ENCODE measurements at regions not wholly inside any gene's neighbourhood (a gene's known extent, or its start where the extent isn't known, plus 50 kb on each side); places are given as distances from the start of the nearest gene placed in this dataset.

DNA sequence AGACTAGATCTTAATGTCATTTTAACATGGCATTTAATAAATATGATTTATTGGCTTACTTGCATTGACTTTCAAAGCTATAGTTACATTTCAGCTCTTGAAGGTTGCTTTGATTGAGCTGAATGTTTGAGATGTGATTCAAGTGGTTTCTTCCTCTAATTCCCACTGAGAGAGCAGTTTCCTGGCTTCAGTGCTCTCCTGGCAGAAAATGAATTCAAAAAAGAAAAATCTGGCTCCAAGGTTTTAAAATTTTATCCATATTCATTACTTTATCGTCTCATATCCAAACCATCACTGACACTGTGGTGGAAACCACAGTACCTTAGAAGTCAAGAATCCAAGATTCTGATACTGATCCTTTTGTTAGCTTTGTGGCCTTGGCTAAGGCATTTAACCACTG is 263.1 kb upstream of the HSF2 start:
- TF ChIP-seq, protein P1, sequence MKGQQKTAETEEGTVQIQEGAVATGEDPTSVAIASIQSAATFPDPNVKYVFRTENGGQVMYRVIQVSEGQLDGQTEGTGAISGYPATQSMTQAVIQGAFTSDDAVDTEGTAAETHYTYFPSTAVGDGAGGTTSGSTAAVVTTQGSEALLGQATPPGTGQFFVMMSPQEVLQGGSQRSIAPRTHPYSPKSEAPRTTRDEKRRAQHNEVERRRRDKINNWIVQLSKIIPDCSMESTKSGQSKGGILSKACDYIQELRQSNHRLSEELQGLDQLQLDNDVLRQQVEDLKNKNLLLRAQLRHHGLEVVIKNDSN (IDR thresholded peaks at IDR 0.05), result no peak
- no peak for TF ChIP-seq CEBPB (IDR thresholded peaks at IDR 0.05)
- TF ChIP-seq ZBTB7A (IDR thresholded peaks at IDR 0.05; ENCODE audit: low read depth), result no peak
- no peak for TF ChIP-seq TAF1 (IDR thresholded peaks at IDR 0.05; ENCODE audit: low read depth)
- TF ChIP-seq CREB1 (IDR thresholded peaks at IDR 0.05; ENCODE audit: low read depth), result no peak
- TF ChIP-seq YY1 (IDR thresholded peaks at IDR 0.05; ENCODE audit: low read depth), result no peak
- TF ChIP-seq, protein P2, sequence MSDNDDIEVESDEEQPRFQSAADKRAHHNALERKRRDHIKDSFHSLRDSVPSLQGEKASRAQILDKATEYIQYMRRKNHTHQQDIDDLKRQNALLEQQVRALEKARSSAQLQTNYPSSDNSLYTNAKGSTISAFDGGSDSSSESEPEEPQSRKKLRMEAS (IDR thresholded peaks at IDR 0.05), result no peak
- no peak for TF ChIP-seq TCF12 (IDR thresholded peaks at IDR 0.05; ENCODE audit: low read depth)

DNA sequence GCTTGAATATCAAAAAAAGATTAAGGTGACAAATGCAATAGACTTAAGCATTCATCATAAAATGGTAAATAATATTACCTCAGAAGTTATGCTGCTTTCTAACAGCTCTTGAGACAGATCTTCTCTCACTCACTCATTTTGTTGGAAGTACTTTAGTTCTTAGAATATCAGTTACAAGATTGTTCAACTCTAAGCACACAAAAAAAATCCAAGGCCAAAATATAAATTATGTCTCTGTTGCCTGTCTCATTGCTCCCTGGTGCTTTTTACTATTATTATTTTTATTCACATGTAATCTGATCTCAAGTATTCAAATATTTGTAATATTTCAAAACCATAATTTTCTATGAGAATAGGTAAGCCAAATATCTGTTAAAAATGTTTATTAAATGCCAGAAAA is 259.4 kb upstream of the HSF2 start:
- no peak for TF ChIP-seq TCF12 (IDR thresholded peaks at IDR 0.05; ENCODE audit: low read depth)
- no peak for TF ChIP-seq RAD21 (IDR thresholded peaks at IDR 0.05; ENCODE audit: low read depth)
- no peak for TF ChIP-seq EP300 (IDR thresholded peaks at IDR 0.05; ENCODE audit: borderline replicate concordance)

DNA sequence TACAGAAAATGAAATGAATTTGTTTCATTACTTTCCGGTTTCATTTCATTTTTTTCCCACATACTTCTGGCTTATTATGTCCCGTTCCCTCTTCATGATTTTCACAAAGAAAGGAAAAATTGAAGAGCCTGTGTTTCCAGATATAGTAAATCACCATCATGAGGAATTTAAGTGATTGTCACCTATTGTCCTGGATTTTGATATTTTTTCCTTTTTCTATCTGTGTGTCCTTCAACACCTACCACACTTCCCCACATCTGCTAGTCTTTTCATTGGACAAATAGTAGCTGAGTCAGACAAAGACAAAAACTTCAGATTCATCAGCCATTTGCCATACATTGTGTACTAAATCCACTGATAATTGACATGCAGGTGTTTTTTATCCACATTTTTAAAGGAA is 258.2 kb upstream of the HSF2 start:
- TF ChIP-seq EP300 (IDR thresholded peaks at IDR 0.05; ENCODE audit: borderline replicate concordance), result no peak
- no peak for TF ChIP-seq TEAD4 (IDR thresholded peaks at IDR 0.05)
- no peak for TF ChIP-seq CREB1 (IDR thresholded peaks at IDR 0.05; ENCODE audit: low read depth)
- TF ChIP-seq TCF12 (IDR thresholded peaks at IDR 0.05; ENCODE audit: low read depth), result no peak
- no peak for TF ChIP-seq NFIC (IDR thresholded peaks at IDR 0.05)
- no peak for TF ChIP-seq TAF1 (IDR thresholded peaks at IDR 0.05; ENCODE audit: low read depth)
- TF ChIP-seq, protein P3, sequence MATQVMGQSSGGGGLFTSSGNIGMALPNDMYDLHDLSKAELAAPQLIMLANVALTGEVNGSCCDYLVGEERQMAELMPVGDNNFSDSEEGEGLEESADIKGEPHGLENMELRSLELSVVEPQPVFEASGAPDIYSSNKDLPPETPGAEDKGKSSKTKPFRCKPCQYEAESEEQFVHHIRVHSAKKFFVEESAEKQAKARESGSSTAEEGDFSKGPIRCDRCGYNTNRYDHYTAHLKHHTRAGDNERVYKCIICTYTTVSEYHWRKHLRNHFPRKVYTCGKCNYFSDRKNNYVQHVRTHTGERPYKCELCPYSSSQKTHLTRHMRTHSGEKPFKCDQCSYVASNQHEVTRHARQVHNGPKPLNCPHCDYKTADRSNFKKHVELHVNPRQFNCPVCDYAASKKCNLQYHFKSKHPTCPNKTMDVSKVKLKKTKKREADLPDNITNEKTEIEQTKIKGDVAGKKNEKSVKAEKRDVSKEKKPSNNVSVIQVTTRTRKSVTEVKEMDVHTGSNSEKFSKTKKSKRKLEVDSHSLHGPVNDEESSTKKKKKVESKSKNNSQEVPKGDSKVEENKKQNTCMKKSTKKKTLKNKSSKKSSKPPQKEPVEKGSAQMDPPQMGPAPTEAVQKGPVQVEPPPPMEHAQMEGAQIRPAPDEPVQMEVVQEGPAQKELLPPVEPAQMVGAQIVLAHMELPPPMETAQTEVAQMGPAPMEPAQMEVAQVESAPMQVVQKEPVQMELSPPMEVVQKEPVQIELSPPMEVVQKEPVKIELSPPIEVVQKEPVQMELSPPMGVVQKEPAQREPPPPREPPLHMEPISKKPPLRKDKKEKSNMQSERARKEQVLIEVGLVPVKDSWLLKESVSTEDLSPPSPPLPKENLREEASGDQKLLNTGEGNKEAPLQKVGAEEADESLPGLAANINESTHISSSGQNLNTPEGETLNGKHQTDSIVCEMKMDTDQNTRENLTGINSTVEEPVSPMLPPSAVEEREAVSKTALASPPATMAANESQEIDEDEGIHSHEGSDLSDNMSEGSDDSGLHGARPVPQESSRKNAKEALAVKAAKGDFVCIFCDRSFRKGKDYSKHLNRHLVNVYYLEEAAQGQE (IDR thresholded peaks at IDR 0.05; ENCODE audit: low read depth), result no peak
- TF ChIP-seq, protein P1 (IDR thresholded peaks at IDR 0.05), result no peak
- no peak for TF ChIP-seq ZBTB7A (IDR thresholded peaks at IDR 0.05; ENCODE audit: low read depth)
- TF ChIP-seq CEBPB (IDR thresholded peaks at IDR 0.05), result no peak
- no peak for TF ChIP-seq EGR1 (IDR thresholded peaks at IDR 0.05)
- TF ChIP-seq YY1 (IDR thresholded peaks at IDR 0.05; ENCODE audit: low read depth), result no peak
- TF ChIP-seq, protein P2 (IDR thresholded peaks at IDR 0.05), result no peak

DNA sequence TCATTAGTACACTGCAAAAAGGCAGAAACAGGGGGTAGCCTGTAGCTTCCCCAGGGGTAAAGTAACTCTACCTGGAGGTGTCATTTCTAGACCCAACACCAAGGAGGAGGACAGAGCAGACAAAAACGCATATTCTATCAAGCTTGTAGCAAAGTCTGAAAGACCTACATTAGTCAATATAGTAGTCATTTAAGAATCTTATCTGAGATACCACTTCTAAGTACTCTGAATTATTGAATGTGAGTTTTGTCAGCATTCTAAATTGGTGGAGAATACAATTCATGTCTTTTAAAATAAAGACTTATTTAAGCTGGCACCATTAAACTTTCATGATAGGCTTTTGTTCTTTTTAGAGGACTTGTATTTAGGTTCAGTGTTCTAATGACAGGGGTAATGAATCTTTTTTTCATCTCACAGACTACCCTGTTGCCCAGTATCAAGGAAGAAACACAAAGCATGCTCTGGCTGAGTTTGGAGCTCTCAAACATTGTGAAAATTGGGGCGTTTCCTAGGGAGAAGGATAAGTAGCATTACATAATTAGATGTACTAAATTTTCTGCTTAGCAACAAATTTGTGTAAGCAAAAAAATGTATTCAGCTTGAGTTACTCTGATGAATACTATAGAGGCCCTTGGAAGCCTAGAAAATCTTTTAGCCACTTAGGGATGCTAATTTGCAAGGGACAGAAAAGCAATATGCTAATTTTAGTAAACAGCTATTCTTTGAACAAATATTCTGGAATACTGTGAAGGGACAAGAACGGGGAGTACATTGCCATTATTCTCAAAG is 255.4 kb upstream of the HSF2 start:
- no peak for TF ChIP-seq EGR1 (IDR thresholded peaks at IDR 0.05)
- no peak for TF ChIP-seq CEBPB (IDR thresholded peaks at IDR 0.05)
- TF ChIP-seq EP300 (IDR thresholded peaks at IDR 0.05; ENCODE audit: borderline replicate concordance), result no peak
- TF ChIP-seq, protein P3 (IDR thresholded peaks at IDR 0.05; ENCODE audit: low read depth), result no peak
- TF ChIP-seq NFIC (IDR thresholded peaks at IDR 0.05), result no peak
- no peak for TF ChIP-seq TEAD4 (IDR thresholded peaks at IDR 0.05)
- TF ChIP-seq, protein P1 (IDR thresholded peaks at IDR 0.05), result no peak
- no peak for TF ChIP-seq FOXM1 (IDR thresholded peaks at IDR 0.05; ENCODE audit: borderline replicate concordance, low read depth)
- TF ChIP-seq TAF1 (IDR thresholded peaks at IDR 0.05; ENCODE audit: low read depth), result no peak
- TF ChIP-seq RAD21 (IDR thresholded peaks at IDR 0.05; ENCODE audit: low read depth), result no peak
- TF ChIP-seq, protein P2 (IDR thresholded peaks at IDR 0.05), result no peak
- no peak for TF ChIP-seq YY1 (IDR thresholded peaks at IDR 0.05; ENCODE audit: low read depth)
- TF ChIP-seq ZBTB7A (IDR thresholded peaks at IDR 0.05; ENCODE audit: low read depth), result no peak
- no peak for TF ChIP-seq CREB1 (IDR thresholded peaks at IDR 0.05; ENCODE audit: low read depth)
- TF ChIP-seq TCF12 (IDR thresholded peaks at IDR 0.05; ENCODE audit: low read depth), result no peak

DNA sequence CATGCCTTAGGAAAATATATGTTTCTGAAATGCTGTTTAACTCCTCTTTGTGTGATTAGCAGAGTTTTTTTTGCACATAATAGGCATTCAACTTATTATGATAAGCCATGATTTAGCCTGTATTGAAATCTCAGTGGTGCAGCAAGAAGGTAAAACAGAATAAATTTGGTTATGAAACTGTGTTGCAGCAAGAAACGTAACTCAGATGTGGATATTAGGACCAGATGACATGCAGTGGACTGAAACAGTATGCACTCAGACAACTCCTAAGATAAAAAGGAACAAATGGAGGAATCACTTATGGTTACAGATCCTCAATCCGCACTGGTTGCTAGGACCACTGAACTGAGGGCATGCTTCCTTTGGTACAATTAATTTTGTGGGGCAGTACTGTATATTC is 254.2 kb upstream of the HSF2 start:
- no peak for TF ChIP-seq EP300 (IDR thresholded peaks at IDR 0.05; ENCODE audit: borderline replicate concordance)
- TF ChIP-seq TCF12 (IDR thresholded peaks at IDR 0.05; ENCODE audit: low read depth), result no peak
- no peak for TF ChIP-seq ZBTB7A (IDR thresholded peaks at IDR 0.05; ENCODE audit: low read depth)
- TF ChIP-seq EGR1 (IDR thresholded peaks at IDR 0.05), result no peak
- no peak for TF ChIP-seq RAD21 (IDR thresholded peaks at IDR 0.05; ENCODE audit: low read depth)
- TF ChIP-seq, protein P1 (IDR thresholded peaks at IDR 0.05), result no peak
- no peak for TF ChIP-seq YY1 (IDR thresholded peaks at IDR 0.05; ENCODE audit: low read depth)
- no peak for TF ChIP-seq TEAD4 (IDR thresholded peaks at IDR 0.05)
- TF ChIP-seq CEBPB (IDR thresholded peaks at IDR 0.05), result no peak
- TF ChIP-seq FOXM1 (IDR thresholded peaks at IDR 0.05; ENCODE audit: borderline replicate concordance, low read depth), result no peak
- no peak for TF ChIP-seq NFIC (IDR thresholded peaks at IDR 0.05)
- TF ChIP-seq, protein P3 (IDR thresholded peaks at IDR 0.05; ENCODE audit: low read depth), result no peak
- no peak for TF ChIP-seq CREB1 (IDR thresholded peaks at IDR 0.05; ENCODE audit: low read depth)
- TF ChIP-seq, protein P2 (IDR thresholded peaks at IDR 0.05), result no peak
- no peak for TF ChIP-seq TAF1 (IDR thresholded peaks at IDR 0.05; ENCODE audit: low read depth)

All from Ishikawa (cell line).